SU-DHL-6 (cell line): ENCODE measurements at regions not wholly inside any gene's neighbourhood (a gene's known extent, or its start where the extent isn't known, plus 50 kb on each side); places are given as distances from the start of the nearest gene placed in this dataset.

Experiments
- H2AFZ ChIP-seq: fragments of 200-600 bp; sonication (generic); 2 replicates; pipeline ENCODE4 v1.6.1; 2014; ENCODE audit warnings: low read depth, mild to moderate bottlenecking, moderate library complexity, mixed read lengths, antibody characterized with exemption, low read length; ENCODE audit not compliant: severe bottlenecking
- H3F3A ChIP-seq: fragments of 200-600 bp; shearing (Covaris generic); 2 replicates; pipeline ENCODE4 v1.6.0; 2016; ENCODE audit warnings: antibody characterized with exemption, mild to moderate bottlenecking; ENCODE audit not compliant: insufficient read depth
- H3K27ac ChIP-seq: fragments of 200-600 bp; sonication (generic); 2 replicates; pipeline ENCODE4 v1.5.1; 2016; ENCODE audit warnings: low read depth, mild to moderate bottlenecking, low read length, moderate library complexity, mixed read lengths
- H3K27me3 ChIP-seq: fragments of 200-600 bp; sonication (generic), shearing (Covaris generic); 2 replicates; pipeline ENCODE4 v1.6.0; 2014; ENCODE audit warnings: mild to moderate bottlenecking, low read length
- H3K36me3 ChIP-seq: fragments of 200-600 bp; sonication (generic); 2 replicates; pipeline ENCODE4 v1.6.1; 2014; ENCODE audit warnings: mild to moderate bottlenecking, low read length, mixed read lengths
- H3K4me2 ChIP-seq: fragments of 300-600, 200-600 bp; shearing (Covaris generic), sonication (generic); 2 replicates; pipeline ENCODE4 v1.6.0; 2014; ENCODE audit warnings: low read length, low read depth, mild to moderate bottlenecking; ENCODE audit not compliant: poor library complexity, severe bottlenecking
- H3K4me3 ChIP-seq: fragments of 200-600 bp; sonication (generic); 2 replicates; pipeline ENCODE4 v1.5.1; 2014; ENCODE audit warnings: antibody characterized with exemption, low read length, mild to moderate bottlenecking, mixed read lengths; ENCODE audit not compliant: insufficient read depth, poor library complexity, severe bottlenecking
- H3K79me2 ChIP-seq: fragments of 200-600 bp; sonication (generic); 2 replicates; pipeline ENCODE4 v1.6.1; 2014; ENCODE audit warnings: mild to moderate bottlenecking, low read length, moderate library complexity; ENCODE audit not compliant: insufficient read depth
- H3K9ac ChIP-seq: fragments of 200-600 bp; sonication (generic); 2 replicates; pipeline ENCODE4 v1.7.0; 2014; ENCODE audit warnings: mild to moderate bottlenecking, low read length
- H3K9me2 ChIP-seq: fragments of 200-600 bp; sonication (generic); replicated peaks from 2 replicates; pipeline ENCODE4 v1.6.1; 2014; ENCODE audit warnings: low read length; ENCODE audit not compliant: insufficient read depth
- H3K9me3 ChIP-seq: fragments of 200-600 bp; sonication (generic); 2 replicates; pipeline ENCODE4 v1.6.1; 2014; ENCODE audit warnings: low read length, mixed read lengths; ENCODE audit not compliant: insufficient read depth
- H4K20me1 ChIP-seq: fragments of 200-600 bp; sonication (generic); 2 replicates; pipeline ENCODE4 v1.6.1; 2014; ENCODE audit warnings: low read depth, mild to moderate bottlenecking, antibody characterized with exemption, low read length, moderate library complexity, mixed read lengths
- EZH2phosphoT487 ChIP-seq: fragments of 200-600 bp; sonication (generic), shearing (Covaris generic); conservative IDR thresholded peaks from 2 replicates; pipeline ENCODE4 v1.6.1; 2018; ENCODE audit warnings: mild to moderate bottlenecking, antibody characterized with exemption, low read length, moderate library complexity, mixed read lengths
- TF ChIP-seq, protein P1 (sequence below): fragments of 200-600 bp; sonication (generic); IDR thresholded peaks from one replicate; pipeline ENCODE4 v1.5.1; 2017; ENCODE audit warnings: antibody characterized with exemption, mild to moderate bottlenecking, low read length, moderate library complexity; ENCODE audit not compliant: insufficient read depth, poor library complexity, severe bottlenecking

DNA sequence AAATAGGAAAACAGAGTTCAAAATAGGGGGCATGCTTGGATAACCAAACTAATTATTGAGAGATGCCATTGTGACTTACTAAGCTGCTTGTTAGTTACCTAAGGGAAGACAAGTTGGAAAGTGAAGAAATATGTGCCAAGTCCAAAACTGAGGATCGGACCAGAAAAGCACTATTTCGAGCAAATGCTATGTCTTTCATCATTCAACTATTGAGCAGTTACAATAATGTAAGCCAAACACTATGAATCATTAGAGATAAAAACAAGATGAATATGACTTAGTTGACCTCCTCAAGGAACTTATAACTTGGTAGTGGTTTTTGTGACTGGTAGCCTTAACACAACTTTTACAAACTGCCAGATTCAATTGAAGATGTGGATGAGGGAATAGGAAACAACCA is 240.6 kb upstream of the MPDZ start:
- Histone ChIP-seq H3F3A (no peaks in the 10 kb centered on the region), H4K20me1 (no peaks in the 10 kb centered on the region), H3K79me2 (no peaks in the 10 kb centered on the region), H3K36me3 (no peaks in the 10 kb centered on the region), H2AFZ (no peak overlapping the region), H3K4me3 (no peak overlapping the region), H3K9me2 (no peaks in the 10 kb centered on the region), H3K27me3 (no peaks in the 10 kb centered on the region), H3K9me3 (no peaks in the 10 kb centered on the region), H3K4me2 (no peak overlapping the region), H3K27ac (no peak overlapping the region), H3K9ac (no peak overlapping the region)
- no peak for TF ChIP-seq EZH2phosphoT487
- TF ChIP-seq, protein P1, sequence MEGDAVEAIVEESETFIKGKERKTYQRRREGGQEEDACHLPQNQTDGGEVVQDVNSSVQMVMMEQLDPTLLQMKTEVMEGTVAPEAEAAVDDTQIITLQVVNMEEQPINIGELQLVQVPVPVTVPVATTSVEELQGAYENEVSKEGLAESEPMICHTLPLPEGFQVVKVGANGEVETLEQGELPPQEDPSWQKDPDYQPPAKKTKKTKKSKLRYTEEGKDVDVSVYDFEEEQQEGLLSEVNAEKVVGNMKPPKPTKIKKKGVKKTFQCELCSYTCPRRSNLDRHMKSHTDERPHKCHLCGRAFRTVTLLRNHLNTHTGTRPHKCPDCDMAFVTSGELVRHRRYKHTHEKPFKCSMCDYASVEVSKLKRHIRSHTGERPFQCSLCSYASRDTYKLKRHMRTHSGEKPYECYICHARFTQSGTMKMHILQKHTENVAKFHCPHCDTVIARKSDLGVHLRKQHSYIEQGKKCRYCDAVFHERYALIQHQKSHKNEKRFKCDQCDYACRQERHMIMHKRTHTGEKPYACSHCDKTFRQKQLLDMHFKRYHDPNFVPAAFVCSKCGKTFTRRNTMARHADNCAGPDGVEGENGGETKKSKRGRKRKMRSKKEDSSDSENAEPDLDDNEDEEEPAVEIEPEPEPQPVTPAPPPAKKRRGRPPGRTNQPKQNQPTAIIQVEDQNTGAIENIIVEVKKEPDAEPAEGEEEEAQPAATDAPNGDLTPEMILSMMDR: no peak

DNA sequence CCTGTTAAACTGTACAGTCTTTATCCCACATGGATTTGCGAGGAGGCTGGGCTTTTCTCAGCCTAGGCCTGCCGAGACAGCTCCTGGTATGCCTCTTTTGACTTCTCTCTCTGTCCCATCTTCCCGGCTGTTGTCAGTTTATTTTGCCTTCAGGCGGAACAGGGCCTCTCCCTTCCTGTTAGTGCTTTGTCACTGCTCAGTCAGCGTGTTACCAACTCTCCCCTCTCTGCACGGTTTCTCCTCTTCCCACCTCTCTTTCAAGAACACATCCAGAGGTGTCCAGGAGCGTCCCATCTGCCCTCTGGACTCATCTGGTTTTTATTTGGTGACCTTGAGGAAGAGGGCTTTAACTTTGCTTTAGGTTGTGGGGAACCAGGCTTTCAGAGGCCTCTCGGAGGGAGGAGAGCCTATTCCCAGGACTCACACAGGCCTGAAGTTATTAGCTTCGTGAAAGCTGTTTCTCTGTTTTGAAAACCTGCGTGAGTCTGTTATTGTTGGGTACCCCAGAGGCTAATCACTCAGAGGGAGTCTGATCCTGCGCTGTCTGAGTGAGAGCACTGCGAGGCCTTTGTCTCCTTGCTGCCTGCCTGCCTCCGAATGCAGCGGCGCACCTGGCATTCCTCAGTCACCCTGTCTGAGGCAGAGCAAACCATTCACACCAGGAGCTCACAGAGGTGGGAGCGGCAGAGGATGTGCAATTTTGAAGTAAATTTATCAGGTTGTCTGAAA is 234.4 kb upstream of the MPDZ start:
- Histone ChIP-seq H3K9ac (no peak overlapping the region), H3K79me2 (no peaks in the 10 kb centered on the region), H3K4me2 (no peak overlapping the region), H3K27ac (no peak overlapping the region), H3K9me2 (no peaks in the 10 kb centered on the region), H3K27me3 (no peaks in the 10 kb centered on the region), H3F3A (no peaks in the 10 kb centered on the region), H4K20me1 (no peaks in the 10 kb centered on the region), H3K36me3 (no peaks in the 10 kb centered on the region), H3K9me3 (no peaks in the 10 kb centered on the region), H3K4me3 (no peak overlapping the region), H2AFZ (no peak overlapping the region)
- TF ChIP-seq EZH2phosphoT487: no peak
- TF ChIP-seq, protein P1: no peak

DNA sequence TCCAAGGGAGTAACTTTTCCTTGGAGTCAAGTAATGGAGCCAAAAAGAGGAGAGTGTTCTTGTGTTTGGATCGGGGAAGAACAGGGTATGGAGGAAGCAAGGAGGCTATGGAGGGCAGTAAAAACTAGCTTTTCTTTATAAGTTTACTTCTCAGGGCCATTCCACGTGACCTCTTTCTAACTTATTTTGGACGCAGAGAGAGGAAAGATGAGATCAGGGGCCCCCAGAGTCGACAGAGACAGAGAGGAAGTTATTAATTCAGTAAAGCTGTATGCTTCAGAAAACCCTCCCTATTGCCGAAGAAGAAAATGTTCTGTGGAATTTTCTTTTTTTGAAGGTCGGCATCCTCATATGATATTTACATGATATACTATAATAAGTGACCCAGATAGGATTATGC is 233.8 kb upstream of the MPDZ start:
- H3K9me2 ChIP-seq: no peaks in the 10 kb centered on the region
- H3F3A ChIP-seq: no peaks in the 10 kb centered on the region
- H2AFZ ChIP-seq: no peak overlapping the region
- H3K4me3 ChIP-seq: no peak overlapping the region
- H3K36me3 ChIP-seq: no peaks in the 10 kb centered on the region
- no peaks in the 10 kb centered on the region for H4K20me1 ChIP-seq
- H3K27me3 ChIP-seq: no peaks in the 10 kb centered on the region
- no peaks in the 10 kb centered on the region for H3K9me3 ChIP-seq
- no peak overlapping the region for H3K4me2 ChIP-seq
- TF ChIP-seq EZH2phosphoT487: no peak
- TF ChIP-seq, protein P1: no peak
- H3K9ac ChIP-seq: no peak overlapping the region
- no peak overlapping the region for H3K27ac ChIP-seq
- no peaks in the 10 kb centered on the region for H3K79me2 ChIP-seq
